Adrenal gland (tissue), 5 donors: ENCODE measurements at regions not wholly inside any gene's neighbourhood (a gene's known extent, or its start where the extent isn't known, plus 50 kb on each side); places are given as distances from the start of the nearest gene placed in this dataset.

Experiments used
- POLR2A ChIP-seq, 2 donors: fragments of 450-650 bp; IDR thresholded peaks; one replicate each; pipeline ENCODE4 v1.6.1; 2017; ENCODE audit warnings: antibody characterized with exemption in 2 of 2, mild to moderate bottlenecking in 2 of 2, moderate library complexity in 1 of 2
- TF ChIP-seq, protein P1 (sequence below), 6 experiments: fragments of 450-650 bp in 4 of 6; fragments of 200-600 bp in 2 of 6; sonication (generic) in 1 of 6; IDR thresholded peaks; 1 replicate in 5 of 6; 2 replicates in 1 of 6; pipeline versions ENCODE4 v1.5.1 to v1.8.0; 2016 to 2021; ENCODE audit warnings: antibody characterized with exemption in 6 of 6, mild to moderate bottlenecking in 2 of 6, moderate library complexity in 1 of 6
- donor health status: DM: no; HTN: no; CAD: no.

DNA sequence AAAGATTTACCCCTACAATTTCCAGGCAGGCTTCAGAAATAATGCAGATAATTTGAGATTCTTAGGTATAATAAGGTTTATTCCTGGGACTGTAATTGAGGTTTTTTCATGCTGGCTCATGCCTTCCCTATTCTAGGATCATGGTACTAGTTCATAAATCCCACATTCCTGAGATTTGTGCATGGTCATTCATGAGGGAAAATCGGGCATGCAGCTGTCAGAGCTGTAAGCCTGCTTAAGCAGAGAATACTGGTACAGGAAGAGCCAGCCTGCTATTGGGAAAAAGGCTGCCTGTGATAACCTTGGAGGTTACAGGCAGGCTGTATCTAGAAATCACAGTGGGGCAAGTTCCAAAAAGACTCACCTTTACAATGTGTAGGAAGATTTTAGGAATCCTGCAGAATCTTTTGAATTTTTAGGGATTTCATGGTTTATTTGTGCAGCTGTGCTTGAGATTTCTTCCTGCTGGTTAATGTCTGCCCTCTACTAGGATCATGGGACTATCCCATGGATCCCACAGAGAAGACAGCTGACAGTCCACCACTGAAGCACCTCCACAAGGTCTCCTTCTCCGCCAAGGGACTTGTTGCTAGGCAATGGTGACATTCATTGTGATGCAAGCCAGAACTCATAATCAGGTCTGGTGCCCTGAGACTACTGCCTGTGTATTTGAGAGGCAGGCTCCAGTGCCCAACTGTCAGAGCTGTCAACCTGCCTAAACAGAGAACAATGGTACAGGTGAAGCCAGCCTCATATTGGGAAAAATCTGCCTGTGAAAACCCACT, 646.2 kb upstream of the TSPY4 start:
- TF ChIP-seq, protein P1, sequence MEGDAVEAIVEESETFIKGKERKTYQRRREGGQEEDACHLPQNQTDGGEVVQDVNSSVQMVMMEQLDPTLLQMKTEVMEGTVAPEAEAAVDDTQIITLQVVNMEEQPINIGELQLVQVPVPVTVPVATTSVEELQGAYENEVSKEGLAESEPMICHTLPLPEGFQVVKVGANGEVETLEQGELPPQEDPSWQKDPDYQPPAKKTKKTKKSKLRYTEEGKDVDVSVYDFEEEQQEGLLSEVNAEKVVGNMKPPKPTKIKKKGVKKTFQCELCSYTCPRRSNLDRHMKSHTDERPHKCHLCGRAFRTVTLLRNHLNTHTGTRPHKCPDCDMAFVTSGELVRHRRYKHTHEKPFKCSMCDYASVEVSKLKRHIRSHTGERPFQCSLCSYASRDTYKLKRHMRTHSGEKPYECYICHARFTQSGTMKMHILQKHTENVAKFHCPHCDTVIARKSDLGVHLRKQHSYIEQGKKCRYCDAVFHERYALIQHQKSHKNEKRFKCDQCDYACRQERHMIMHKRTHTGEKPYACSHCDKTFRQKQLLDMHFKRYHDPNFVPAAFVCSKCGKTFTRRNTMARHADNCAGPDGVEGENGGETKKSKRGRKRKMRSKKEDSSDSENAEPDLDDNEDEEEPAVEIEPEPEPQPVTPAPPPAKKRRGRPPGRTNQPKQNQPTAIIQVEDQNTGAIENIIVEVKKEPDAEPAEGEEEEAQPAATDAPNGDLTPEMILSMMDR (IDR thresholded peaks at IDR 0.05) = no peak
- no peak for TF ChIP-seq POLR2A (IDR thresholded peaks at IDR 0.05)
